ENCODE measurements at regions not wholly inside any gene's neighbourhood (a gene's known extent, or its start where the extent isn't known, plus 50 kb on each side); places are given as distances from the start of the nearest gene placed in this dataset.

DNA sequence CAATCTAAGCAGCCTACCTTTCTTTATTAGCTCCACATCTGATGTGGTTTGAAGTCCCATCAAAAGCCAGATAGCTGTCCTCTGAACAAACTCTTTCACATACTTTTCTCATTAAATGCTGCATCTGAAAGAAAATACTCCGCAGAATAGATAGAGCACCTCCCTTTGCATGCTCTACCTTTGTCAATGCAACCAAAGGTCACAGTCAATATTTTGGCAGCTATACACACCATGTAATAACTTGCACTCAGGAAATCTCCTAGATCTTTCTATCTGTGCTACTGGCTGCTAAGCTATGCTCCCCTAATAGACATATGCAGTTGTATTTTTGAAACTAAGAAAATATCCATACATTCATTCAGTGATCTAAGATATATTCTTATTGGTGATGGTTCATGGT is 204.8 kb upstream of the ARRDC4 start (continued):
- TF ChIP-seq, protein P1, sequence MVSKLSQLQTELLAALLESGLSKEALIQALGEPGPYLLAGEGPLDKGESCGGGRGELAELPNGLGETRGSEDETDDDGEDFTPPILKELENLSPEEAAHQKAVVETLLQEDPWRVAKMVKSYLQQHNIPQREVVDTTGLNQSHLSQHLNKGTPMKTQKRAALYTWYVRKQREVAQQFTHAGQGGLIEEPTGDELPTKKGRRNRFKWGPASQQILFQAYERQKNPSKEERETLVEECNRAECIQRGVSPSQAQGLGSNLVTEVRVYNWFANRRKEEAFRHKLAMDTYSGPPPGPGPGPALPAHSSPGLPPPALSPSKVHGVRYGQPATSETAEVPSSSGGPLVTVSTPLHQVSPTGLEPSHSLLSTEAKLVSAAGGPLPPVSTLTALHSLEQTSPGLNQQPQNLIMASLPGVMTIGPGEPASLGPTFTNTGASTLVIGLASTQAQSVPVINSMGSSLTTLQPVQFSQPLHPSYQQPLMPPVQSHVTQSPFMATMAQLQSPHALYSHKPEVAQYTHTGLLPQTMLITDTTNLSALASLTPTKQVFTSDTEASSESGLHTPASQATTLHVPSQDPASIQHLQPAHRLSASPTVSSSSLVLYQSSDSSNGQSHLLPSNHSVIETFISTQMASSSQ (IDR thresholded peaks at IDR 0.05; ENCODE audit: low read depth), result no peak
- TF ChIP-seq, protein P1 (CRISPR knock-in tag; IDR thresholded peaks at IDR 0.05; ENCODE audit: borderline replicate concordance), result no peak
- no peak for TF ChIP-seq HOXD1 (CRISPR knock-in tag; IDR thresholded peaks at IDR 0.05)
- TF ChIP-seq, protein P2, sequence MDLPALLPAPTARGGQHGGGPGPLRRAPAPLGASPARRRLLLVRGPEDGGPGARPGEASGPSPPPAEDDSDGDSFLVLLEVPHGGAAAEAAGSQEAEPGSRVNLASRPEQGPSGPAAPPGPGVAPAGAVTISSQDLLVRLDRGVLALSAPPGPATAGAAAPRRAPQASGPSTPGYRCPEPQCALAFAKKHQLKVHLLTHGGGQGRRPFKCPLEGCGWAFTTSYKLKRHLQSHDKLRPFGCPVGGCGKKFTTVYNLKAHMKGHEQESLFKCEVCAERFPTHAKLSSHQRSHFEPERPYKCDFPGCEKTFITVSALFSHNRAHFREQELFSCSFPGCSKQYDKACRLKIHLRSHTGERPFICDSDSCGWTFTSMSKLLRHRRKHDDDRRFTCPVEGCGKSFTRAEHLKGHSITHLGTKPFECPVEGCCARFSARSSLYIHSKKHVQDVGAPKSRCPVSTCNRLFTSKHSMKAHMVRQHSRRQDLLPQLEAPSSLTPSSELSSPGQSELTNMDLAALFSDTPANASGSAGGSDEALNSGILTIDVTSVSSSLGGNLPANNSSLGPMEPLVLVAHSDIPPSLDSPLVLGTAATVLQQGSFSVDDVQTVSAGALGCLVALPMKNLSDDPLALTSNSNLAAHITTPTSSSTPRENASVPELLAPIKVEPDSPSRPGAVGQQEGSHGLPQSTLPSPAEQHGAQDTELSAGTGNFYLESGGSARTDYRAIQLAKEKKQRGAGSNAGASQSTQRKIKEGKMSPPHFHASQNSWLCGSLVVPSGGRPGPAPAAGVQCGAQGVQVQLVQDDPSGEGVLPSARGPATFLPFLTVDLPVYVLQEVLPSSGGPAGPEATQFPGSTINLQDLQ (CRISPR knock-in tag; IDR thresholded peaks at IDR 0.05), result no peak
- TF ChIP-seq ZNF260 (CRISPR knock-in tag; IDR thresholded peaks at IDR 0.05; ENCODE audit: borderline replicate concordance, low read depth), result no peak
- no peak for TF ChIP-seq ZBTB7B (CRISPR knock-in tag; IDR thresholded peaks at IDR 0.05)

DNA sequence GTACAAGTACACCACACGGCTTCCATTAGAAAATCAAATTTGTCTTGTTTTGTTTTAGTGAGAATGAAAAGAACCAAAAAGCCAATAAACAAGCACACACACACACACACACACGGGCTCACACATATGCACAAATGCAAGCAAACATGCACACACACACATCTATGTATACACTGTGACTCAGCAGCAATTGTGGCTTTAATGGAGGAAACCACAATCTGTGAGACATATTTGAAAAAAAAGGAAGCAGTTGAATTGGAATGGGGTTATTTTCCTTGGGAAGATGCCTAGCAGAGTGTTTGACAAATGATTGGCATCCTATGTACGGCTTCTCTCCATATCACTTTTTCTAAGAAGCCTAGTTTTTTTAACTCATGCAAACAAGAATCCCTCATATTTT is 201.1 kb upstream of the ARRDC4 start:
- Histone ChIP-seq H3K27me3 (ENCODE audit: control insufficient read depth in 1 of 2, insufficient read depth in 2 of 2, low read length in 2 of 2) (no peaks in the 10 kb centered on the region; a peak in 1 of 5 replicates), H3K4me1 (ENCODE audit: insufficient read depth, low read length) (no peaks in the 10 kb centered on the region), H3K27ac (ENCODE audit: extremely low read length, insufficient read depth, low read length) (no peak overlapping the region), H3K4me3 (replicated peaks in 1 of 3; ENCODE audit: insufficient read depth in 1 of 3, low read depth in 2 of 3, low read length in 3 of 3) (no peak overlapping the region), H4K20me1 (ENCODE audit: insufficient read depth, low read length) (no peaks in the 10 kb centered on the region), H3K36me3 (replicated peaks in 1 of 2; ENCODE audit: control insufficient read depth in 1 of 2, insufficient read depth in 2 of 2, low read length in 2 of 2) (no peaks in the 10 kb centered on the region), H3K79me2 (ENCODE audit: insufficient read depth, low read length) (no peaks in the 10 kb centered on the region), H3K9ac (ENCODE audit: insufficient read depth, low read depth, low read length) (no peak overlapping the region), H3K9me3 (ENCODE audit: low read length) (no peaks in the 10 kb centered on the region), H3K4me2 (ENCODE audit: low read depth, low read length) (no peak overlapping the region), H2AFZ (ENCODE audit: low read length) (no peak overlapping the region)
- BruUV-seq (replicated peaks), result no TSS peak
- no peak for ATAC-seq
- no peak for DNase-seq (ENCODE audit: low spot score)
- 5% methylated on average over 3 of the region's 3 CpGs for WGBS (ENCODE audit: low lambda C conversion rate)
- in situ Hi-C loops (cut with HindIII; ENCODE audit: extremely low pct_ligation_motif_present, low pct_unique_long_range_greater_than_20kb) (loop anchor here (25.0 kb wide), 1 partner anchor 1397 kb away; no protein-coding TSS in a partner anchor), intact Hi-C loops (cut with micrococcal nuclease; ENCODE audit: unreplicated experiment) (loop anchor here (5.0 kb wide), 1 partner anchor 522 kb away; no protein-coding TSS in a partner anchor)
- no peak for FAIRE-seq
- ChIA-PET CTCF (ENCODE audit: low intra/inter-chr PET ratio, low total read pairs) (no interaction called here), POLR2A (no interaction called here)
- no peak for TF ChIP-seq HNRNPK (IDR thresholded peaks at IDR 0.05; ENCODE audit: low read depth, low read length, poor library complexity, severe bottlenecking)
- TF ChIP-seq FOXC1 (CRISPR knock-in tag; IDR thresholded peaks at IDR 0.05; ENCODE audit: borderline replicate concordance), result no peak
- TF ChIP-seq RFX5 (IDR thresholded peaks at IDR 0.05; ENCODE audit: low read depth, low read length), result no peak
- TF ChIP-seq, protein P3, sequence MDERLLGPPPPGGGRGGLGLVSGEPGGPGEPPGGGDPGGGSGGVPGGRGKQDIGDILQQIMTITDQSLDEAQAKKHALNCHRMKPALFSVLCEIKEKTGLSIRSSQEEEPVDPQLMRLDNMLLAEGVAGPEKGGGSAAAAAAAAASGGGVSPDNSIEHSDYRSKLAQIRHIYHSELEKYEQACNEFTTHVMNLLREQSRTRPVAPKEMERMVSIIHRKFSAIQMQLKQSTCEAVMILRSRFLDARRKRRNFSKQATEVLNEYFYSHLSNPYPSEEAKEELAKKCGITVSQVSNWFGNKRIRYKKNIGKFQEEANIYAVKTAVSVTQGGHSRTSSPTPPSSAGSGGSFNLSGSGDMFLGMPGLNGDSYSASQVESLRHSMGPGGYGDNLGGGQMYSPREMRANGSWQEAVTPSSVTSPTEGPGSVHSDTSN (CRISPR knock-in tag; IDR thresholded peaks at IDR 0.05), result no peak
- TF ChIP-seq, protein P4, sequence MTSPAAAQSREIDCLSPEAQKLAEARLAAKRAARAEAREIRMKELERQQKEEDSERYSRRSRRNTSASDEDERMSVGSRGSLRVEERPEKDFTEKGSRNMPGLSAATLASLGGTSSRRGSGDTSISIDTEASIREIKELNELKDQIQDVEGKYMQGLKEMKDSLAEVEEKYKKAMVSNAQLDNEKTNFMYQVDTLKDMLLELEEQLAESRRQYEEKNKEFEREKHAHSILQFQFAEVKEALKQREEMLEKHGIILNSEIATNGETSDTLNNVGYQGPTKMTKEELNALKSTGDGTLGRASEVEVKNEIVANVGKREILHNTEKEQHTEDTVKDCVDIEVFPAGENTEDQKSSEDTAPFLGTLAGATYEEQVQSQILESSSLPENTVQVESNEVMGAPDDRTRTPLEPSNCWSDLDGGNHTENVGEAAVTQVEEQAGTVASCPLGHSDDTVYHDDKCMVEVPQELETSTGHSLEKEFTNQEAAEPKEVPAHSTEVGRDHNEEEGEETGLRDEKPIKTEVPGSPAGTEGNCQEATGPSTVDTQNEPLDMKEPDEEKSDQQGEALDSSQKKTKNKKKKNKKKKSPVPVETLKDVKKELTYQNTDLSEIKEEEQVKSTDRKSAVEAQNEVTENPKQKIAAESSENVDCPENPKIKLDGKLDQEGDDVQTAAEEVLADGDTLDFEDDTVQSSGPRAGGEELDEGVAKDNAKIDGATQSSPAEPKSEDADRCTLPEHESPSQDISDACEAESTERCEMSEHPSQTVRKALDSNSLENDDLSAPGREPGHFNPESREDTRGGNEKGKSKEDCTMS (CRISPR knock-in tag; conservative IDR thresholded peaks at IDR 0.05), result no peak

Measured in HepG2 (cell line).